ENCODE measurements at regions not wholly inside any gene's neighbourhood (a gene's known extent, or its start where the extent isn't known, plus 50 kb on each side); places are given as distances from the start of the nearest gene placed in this dataset.

- TF ChIP-seq POLR2A (IDR thresholded peaks at IDR 0.05; ENCODE audit: low read depth, low read length) = no peak
- TF ChIP-seq POLR2AphosphoS5 (IDR thresholded peaks at IDR 0.05; ENCODE audit: low read depth, low read length) = no peak
Observed at GRCh38 chr12:88706286-88706685, 126.0 kb upstream of the KITLG start.

Data from GM12892 (cell line).